GM21529 (cell line): ENCODE measurements at regions not wholly inside any gene's neighbourhood (a gene's known extent, or its start where the extent isn't known, plus 50 kb on each side); places are given as distances from the start of the nearest gene placed in this dataset.
A peak's percentile ranks its signal among the peaks of the same experiment; 100 is the strongest.

ENCODE experiments used
- ATAC-seq: cut with Tn5 transposase; IDR thresholded peaks from one replicate; pipeline ENCODE4 v1.9.1; 2021; ENCODE audit not compliant: unreplicated experiment

DNA sequence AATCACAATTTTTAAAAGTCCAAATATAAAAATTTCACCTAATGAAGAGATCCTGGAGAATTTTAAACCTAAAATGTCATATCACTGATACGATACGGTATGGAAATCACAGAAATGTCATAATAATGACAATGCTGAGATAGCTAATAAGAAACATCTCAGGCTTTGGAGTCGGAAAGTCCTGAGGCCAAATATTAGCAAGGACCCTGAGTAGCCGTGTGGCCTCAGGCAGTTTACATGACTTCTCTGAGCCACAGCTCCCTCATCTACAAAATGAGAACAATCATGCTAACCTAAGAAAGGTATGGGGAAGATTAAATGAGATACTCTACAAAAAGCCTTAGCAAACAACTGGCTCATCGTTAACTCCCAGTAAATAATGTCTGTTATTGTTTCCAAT is 100.9 kb upstream of the NEBL start:
- no peak for ATAC-seq

DNA sequence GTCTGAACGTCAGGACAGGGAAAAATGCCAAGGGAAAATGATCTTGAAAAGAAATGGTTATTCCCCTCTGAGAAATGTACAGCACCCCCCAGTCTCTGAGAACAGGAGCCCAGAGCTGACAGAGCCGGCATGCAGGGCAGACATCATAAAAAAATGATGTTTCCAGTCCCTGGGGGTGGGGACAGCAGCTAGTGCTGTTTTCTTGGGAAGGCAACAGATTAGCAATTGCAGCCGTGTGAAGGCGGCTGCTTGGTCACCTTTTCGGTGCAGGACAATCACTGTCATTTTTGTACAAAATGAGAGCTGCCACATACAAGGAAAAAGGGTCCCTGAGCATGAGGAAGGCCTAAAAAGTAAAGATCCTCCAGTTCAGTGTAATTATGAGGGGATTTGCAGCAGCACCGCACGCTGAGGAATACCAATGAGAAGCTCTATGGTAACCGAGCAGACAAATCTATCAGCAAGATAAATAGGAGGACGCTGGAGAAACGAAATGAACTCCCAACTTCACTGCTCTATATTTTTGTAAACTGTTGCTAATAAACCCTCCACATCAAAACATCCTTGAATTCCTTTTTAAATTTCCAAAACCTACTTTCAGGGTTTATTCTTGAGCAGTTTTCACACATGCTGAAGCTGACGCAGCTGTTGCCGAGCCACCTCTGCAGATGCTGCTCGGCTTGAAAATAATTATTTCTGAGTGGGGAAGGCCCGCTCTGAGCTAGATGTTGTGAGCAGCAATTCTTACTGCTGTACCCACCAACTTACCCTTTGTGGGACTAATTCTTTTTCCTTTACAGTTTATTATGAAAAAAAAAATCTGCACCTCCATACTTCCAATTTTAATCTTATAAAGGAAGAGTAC is 98.2 kb upstream of the NEBL start:
- no peak for ATAC-seq

DNA sequence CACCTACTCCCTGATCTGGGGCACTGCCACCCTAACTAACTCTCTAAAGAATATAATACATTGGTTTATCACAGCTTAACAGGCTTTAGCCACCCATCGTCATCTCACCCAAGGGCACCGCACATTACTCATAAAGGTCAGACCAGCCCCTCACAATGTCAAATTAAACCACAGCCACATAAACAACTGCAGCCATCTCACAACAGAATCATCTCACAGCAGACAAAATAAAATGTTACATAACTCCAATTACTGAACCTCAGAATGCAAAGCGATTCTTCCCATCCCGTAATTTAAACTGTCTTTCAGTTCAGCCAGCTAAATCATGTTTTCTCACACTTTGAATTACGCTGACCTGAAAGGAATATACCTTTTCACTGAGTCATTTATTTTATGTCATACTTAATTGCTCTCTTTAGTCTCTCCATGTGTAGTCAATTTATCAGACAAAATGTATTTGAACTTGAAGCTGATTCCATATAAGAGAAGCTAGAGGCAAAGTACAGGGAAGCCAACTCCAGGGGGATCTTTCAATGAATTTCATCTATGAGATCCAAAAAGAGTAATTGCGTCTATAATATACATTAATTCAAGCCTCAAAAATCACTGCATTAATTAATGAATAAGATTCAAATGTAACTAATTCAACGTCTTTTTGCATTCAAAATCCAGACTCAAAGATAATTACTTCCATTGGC is 96.9 kb upstream of the NEBL start:
- no peak for ATAC-seq

DNA sequence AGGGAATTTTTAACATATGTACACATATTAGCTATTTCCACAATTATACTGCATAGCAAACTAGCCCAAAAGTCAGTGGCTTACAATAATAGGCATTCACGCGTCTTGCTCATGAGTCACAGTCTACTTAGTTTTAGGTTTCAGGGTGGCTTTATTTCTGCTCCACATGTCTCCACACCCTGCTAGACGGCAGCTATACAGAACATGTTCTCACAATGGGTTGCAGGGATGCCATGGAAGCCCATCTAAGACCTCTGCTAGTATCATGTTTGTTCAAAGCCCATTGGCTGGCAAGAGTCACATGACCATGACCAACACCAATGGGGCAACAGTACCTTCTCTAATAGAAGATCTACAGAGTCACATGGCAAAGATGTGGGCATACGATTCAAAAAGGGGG is 96.3 kb upstream of the NEBL start:
- ATAC-seq = no peak

- ATAC-seq = no peak
These were observed 94.4 kb upstream of the NEBL start for GRCh38 chr10:20991526-20991925.

- no peak for ATAC-seq
These were observed 93.5 kb upstream of the NEBL start for GRCh38 chr10:20990604-20991003.

GRCh38 chr10:20988357-20988983 is 91.4 kb upstream of the NEBL start:
- no peak for ATAC-seq

DNA sequence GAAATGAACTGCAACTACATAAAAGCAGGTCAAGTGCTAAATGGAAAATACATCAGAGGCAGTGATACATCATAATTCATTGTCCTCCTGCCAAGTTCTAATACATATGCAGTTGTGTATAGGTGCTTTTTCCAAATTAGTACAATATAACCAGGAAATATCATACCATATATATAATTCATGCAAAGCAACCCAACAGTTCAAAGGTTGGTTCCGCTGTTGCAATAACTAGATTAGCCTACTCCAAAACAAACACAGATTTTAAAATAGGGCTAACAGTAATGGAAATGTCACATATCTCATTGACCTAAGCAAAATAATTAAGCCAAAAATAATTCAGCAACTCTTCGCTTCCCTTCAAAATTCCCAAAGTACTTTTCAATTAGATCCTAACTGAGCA is 88.9 kb upstream of the NEBL start:
- ATAC-seq = no peak

DNA sequence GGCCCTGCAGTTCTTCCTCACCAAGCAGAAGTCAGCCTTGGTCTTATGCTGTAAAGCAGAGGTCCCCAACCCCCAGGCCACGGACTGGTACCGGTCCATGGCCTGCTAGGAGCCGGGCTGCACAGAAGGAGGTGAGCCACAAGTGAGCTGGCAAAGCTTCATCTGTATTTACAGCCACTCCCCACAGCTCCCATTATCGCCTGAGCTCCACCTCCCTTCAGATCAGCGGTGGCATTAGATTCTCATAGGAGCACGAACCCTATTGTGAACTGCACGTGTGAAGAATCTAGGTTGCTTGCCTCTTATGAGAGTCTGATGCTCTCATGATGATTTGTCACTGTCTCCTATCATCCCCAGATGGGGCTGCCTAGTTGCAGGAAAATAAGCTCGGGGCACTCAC is 87.6 kb upstream of the NEBL start:
- no peak for ATAC-seq

DNA sequence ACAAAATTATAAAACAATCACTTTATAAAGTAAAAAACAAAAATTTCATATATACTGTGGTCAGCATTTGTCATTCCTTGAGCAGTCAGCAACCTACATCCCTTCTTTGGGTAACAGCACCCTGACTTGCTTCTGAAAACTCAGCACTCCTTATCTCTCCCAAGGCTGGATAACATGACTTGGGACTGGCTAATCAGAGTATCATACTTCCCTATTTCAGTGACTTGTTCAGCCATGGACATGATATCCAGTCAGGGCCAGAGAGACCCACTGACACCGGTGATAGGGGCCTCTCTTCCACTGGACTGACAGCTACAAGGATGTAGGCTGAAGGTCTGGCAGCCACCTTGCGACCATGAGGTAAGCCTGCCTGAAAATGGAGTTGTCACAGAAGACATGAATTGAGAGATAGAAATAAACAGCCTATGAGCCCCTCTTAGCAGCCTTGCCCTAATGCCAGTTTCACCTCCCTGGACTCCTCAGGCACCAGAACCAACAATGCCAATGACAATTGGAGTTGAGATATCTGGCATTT is 84.4 kb upstream of the NEBL start:
- no peak for ATAC-seq

DNA sequence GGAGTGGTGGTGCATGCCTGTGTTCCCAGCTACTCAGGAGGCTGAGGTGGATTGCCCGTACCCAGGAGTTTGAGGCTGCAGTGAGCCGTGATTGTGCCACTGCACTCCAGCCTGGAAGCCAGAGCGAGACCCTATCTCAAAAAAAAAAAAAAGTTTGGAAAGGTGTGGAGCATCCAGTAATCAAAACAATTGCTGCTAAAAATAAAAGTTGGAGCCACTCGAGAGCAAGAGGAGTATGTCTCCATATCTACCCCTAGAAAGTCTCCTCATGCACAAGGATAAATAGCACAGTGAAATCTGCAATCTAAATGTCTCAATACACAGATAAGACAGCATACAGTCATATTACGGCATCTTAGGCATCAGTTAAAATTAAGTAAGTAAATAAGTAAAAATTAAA is 81.5 kb upstream of the NEBL start:
- no peak for ATAC-seq

GRCh38 chr10:20977300-20977699 is 80.2 kb upstream of the NEBL start:
- ATAC-seq = no peak

- ATAC-seq = no peak
These were observed 79.8 kb upstream of the NEBL start for GRCh38 chr10:20976891-20977290.

DNA sequence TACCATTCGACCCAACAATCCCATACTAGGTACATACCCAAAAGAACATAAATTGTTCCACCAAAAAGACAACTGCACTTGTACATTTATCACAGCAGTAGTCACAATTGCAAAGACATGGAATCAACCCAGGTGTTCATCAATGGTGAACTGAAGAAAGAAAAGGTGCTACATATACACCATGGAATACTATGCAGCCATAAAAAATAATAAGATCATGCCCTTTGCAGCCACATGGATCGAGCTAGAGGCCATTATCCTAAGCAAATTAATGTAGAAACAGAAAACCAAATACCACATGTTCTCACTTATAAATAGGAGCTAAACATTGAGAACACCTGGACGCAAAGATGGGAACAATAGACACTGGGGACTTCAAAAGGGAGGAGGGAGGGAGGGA is 79.3 kb upstream of the NEBL start:
- ATAC-seq = no peak

GRCh38 chr10:20975236-20975635 is 78.1 kb upstream of the NEBL start:
- no peak for ATAC-seq

DNA sequence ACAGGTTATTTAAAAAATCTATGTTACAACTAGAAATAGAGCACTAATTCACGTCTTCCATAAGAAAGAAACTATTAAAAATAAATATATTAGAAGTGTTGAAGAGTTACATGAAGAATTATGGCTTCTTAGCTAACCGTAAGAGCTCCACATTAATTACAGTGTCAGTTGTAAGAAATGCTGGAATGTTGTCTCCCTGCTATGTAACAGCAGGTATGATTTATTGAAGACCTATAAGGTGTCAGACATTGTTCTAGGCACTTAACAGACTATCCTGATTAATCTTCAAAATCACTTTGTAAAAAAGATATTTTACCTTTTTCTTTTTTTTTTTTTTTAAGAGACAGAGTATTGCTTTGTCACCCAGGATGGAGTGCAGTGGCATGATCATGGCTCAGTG is 75.8 kb upstream of the NEBL start:
- no peak for ATAC-seq

DNA sequence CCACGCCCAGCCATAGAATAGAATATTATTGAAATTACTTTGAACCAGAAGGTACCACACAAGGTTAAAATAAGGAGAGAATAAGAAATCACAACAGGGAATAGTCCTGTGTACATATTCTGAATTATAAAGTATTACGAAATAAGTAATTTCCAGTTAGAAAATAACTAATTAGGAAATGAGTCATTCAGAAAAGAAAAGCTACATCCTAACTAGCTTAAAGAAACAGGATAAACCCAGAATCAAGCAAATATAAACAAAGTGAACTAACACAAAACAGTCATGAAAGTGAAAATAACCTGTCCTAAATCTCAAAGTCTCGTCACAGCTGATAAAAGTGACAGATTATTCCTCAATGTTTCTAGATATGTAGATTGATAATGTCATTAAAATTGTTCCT is 74.8 kb upstream of the NEBL start:
- ATAC-seq = no peak

DNA sequence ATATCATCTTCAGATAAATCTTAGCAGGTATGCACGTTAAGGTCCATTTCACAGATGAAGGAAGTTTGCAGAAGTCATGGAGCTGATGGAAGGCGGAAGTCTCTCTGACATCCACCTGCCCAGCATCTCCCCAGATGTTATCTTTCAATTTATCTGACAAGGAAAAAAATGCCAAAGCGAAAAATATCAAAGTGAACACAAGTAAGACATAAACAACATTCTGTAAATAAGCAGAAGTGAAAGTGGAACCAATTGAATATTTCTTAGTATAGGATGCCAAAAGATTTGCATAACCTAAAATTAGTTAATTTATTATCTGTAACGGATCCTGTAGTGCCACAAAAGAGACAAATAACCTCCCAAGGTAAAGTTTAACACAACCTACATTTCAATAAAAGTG is 73.6 kb upstream of the NEBL start:
- peak; percentile 93 for ATAC-seq

DNA sequence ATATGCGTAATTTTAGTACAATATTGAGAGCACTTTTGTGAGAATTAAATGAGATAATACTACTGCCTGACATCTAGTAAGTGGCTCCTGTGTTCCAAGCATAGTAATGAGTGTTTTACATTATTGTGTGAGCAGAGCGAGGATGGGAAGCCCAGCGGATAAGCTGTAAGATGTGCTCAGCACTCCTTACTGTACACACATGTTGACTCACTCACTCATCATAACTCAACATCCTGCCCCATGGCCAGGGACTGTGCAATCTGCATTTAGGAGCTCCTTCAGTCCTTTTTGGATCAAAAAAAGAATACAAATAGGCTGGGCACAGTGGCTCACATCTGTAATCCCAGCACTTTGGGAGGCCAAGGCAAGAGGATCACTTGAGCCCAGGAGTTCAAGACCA is 72.9 kb upstream of the NEBL start:
- no peak for ATAC-seq

DNA sequence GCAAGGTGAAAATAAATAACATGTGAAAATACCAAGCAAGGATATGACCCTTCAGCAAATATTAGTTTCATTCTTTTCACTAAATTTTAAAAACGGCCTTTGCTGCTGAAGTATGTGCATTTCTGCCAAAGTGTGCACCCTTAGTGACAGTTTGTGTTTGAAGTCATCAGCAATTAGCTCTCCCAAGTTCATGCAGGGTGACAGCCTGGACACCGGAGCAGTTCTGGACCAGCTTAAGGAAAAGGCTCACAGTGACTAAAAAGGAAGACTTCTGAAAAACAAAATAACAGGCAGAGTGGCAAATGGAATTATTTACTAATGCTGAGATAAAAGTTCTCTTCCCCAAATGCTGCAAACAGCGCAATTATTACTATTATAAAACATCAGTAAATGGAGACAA is 69.3 kb upstream of the NEBL start:
- no peak for ATAC-seq

GRCh38 chr10:20963721-20964595 is 66.8 kb upstream of the NEBL start:
- ATAC-seq = no peak
